H1 (cell line): ENCODE measurements at regions not wholly inside any gene's neighbourhood (a gene's known extent, or its start where the extent isn't known, plus 50 kb on each side); places are given as distances from the start of the nearest gene placed in this dataset.

Experiments
- CTCF ChIA-PET: fragments of 300-600 bp; sonication (Branson Sonifier 250); formaldehyde crosslinking; loops from one replicate; lab custom pipeline; 2021; ENCODE audit not compliant: partially characterized antibody; lab: Charles Lee
- POLR2A ChIA-PET: fragments of 300-600 bp; sonication (Branson Sonifier 250); formaldehyde crosslinking; loops from one replicate; lab custom pipeline; 2021; ENCODE audit warnings: inconsistent platforms; ENCODE audit not compliant: partially characterized antibody; lab: Charles Lee
- DNase-seq, 2 experiments: peaks; one replicate each; pipeline versions ENCODE4 v3.0.0 to v3.0.0-alpha.2; 2010 to 2022; ENCODE audit warnings: low spot score in 2 of 2, low read depth in 1 of 2, mixed read lengths in 1 of 2
- FAIRE-seq: peaks from 2 replicates; lab custom pipeline; 2011; peaks lifted over from hg19 to GRCh38; lab: Jason Lieb, UNC
- H2AFZ ChIP-seq: 2 replicates; pipeline ENCODE4 v1.8.1; 2012; ENCODE audit warnings: low read length, inconsistent platforms
- H2AK5ac ChIP-seq: 2 replicates; pipeline ENCODE4 v1.6.1; 2013; ENCODE audit warnings: low read depth, low read length
- H2BK120ac ChIP-seq: replicated peaks from 2 replicates; pipeline ENCODE3; 2013; ENCODE audit warnings: low read depth, low read length, inconsistent platforms
- H2BK12ac ChIP-seq: 2 replicates; pipeline ENCODE4 v1.6.1; 2013; ENCODE audit warnings: low read depth, low read length
- H2BK15ac ChIP-seq: 2 replicates; pipeline ENCODE4 v1.6.1; 2013; ENCODE audit warnings: low read length
- H2BK20ac ChIP-seq: 2 replicates; pipeline ENCODE4 v1.6.1; 2013; ENCODE audit warnings: low read length
- H2BK5ac ChIP-seq: 2 replicates; pipeline ENCODE4 v1.6.1; 2013; ENCODE audit warnings: low read depth, low read length
- H3K14ac ChIP-seq: 2 replicates; pipeline ENCODE4 v1.6.1; 2013; ENCODE audit warnings: inconsistent platforms; ENCODE audit not compliant: insufficient read length
- H3K18ac ChIP-seq: 2 replicates; pipeline ENCODE4 v1.6.1; 2013; ENCODE audit warnings: low read length; ENCODE audit errors: extremely low read depth
- H3K23ac ChIP-seq: 2 replicates; pipeline ENCODE4 v1.6.1; 2013; ENCODE audit warnings: inconsistent platforms; ENCODE audit not compliant: insufficient read length
- H3K23me2 ChIP-seq: 2 replicates; pipeline ENCODE4 v1.6.1; 2013; ENCODE audit warnings: low read depth, low read length
- H3K27ac ChIP-seq: 2 replicates; pipeline ENCODE4 v1.6.1; 2011; ENCODE audit warnings: low read depth, low read length, inconsistent platforms
- H3K27me3 ChIP-seq, 4 experiments: replicated peaks in 1 of 4; 1 replicate in 1 of 4; 2 replicates in 3 of 4; pipeline versions ENCODE4 v1.6.1 to v1.8.1; 2011 to 2013; ENCODE audit warnings: low read length in 3 of 4, mild to moderate bottlenecking in 3 of 4, inconsistent platforms in 2 of 4, mixed read lengths in 2 of 4, moderate library complexity in 1 of 4; ENCODE audit not compliant: control insufficient read depth in 3 of 4, insufficient read depth in 3 of 4; ENCODE audit errors: extremely low read depth in 1 of 4
- H3K36me3 ChIP-seq, 4 experiments: 2 replicates each; pipeline versions ENCODE4 v1.6.1 to v1.8.1; 2011 to 2013; ENCODE audit warnings: mild to moderate bottlenecking in 4 of 4, low read length in 3 of 4, moderate library complexity in 2 of 4, control low read depth in 1 of 4, inconsistent platforms in 1 of 4; ENCODE audit not compliant: insufficient read depth in 4 of 4, control insufficient read depth in 2 of 4
- H3K4ac ChIP-seq: replicated peaks from 2 replicates; pipeline ENCODE3; 2013; ENCODE audit warnings: low read length, low read depth, mixed read lengths, inconsistent platforms; ENCODE audit not compliant: insufficient read length
- H3K4me1 ChIP-seq, 4 experiments: replicated peaks in 1 of 4; 1 replicate in 1 of 4; 2 replicates in 3 of 4; pipeline versions ENCODE4 v1.6.1 to v1.8.1; 2011 to 2013; ENCODE audit warnings: low read length in 3 of 4, inconsistent platforms in 2 of 4, mixed read lengths in 1 of 4; ENCODE audit not compliant: insufficient read depth in 4 of 4, control insufficient read depth in 3 of 4
- H3K4me2 ChIP-seq, 2 experiments: 2 replicates each; pipeline versions ENCODE4 v1.6.1 to v1.8.1; 2011 to 2013; ENCODE audit warnings: low read depth in 2 of 2, low read length in 2 of 2, control low read depth in 1 of 2, inconsistent platforms in 1 of 2, mild to moderate bottlenecking in 1 of 2; ENCODE audit not compliant: insufficient read depth in 1 of 2
- H3K4me3 ChIP-seq, 4 experiments: fragments of 200-600, 300-600 bp in 1 of 4; sonication (generic), shearing (Covaris generic), sonication (Bioruptor Twin) in 1 of 4; 2 replicates each; pipeline versions ENCODE4 v1.5.1 to v1.8.1; 2011 to 2016; ENCODE audit warnings: low read length in 4 of 4, low read depth in 3 of 4, control low read depth in 2 of 4, inconsistent platforms in 2 of 4, mild to moderate bottlenecking in 2 of 4, mixed read lengths in 1 of 4, moderate library complexity in 1 of 4; ENCODE audit not compliant: insufficient read depth in 2 of 4; ENCODE audit errors: extremely low read depth in 1 of 4
- H3K56ac ChIP-seq: replicated peaks from 2 replicates; pipeline ENCODE3; 2013; ENCODE audit warnings: low read depth, mild to moderate bottlenecking, mixed read lengths, low read length, inconsistent platforms; ENCODE audit not compliant: insufficient read length
- H3K79me1 ChIP-seq: 2 replicates; pipeline ENCODE4 v1.6.1; 2013; ENCODE audit warnings: low read depth, low read length, control low read depth
- H3K79me2 ChIP-seq, 2 experiments: 2 replicates each; pipeline versions ENCODE4 v1.6.1 to v1.8.1; 2012 to 2013; ENCODE audit warnings: low read length in 2 of 2, mild to moderate bottlenecking in 2 of 2, inconsistent platforms in 1 of 2; ENCODE audit not compliant: insufficient read depth in 2 of 2, control insufficient read depth in 1 of 2
- H3K9ac ChIP-seq, 4 experiments: replicated peaks in 1 of 4; 1 replicate in 1 of 4; 2 replicates in 3 of 4; pipeline versions ENCODE4 v1.6.1 to v1.8.1; 2011 to 2013; ENCODE audit warnings: low read depth in 3 of 4, low read length in 3 of 4, control low read depth in 2 of 4, mild to moderate bottlenecking in 2 of 4, moderate library complexity in 2 of 4, inconsistent platforms in 1 of 4; ENCODE audit errors: extremely low read depth in 1 of 4
- H3K9me3 ChIP-seq, 2 experiments: 2 replicates each; pipeline versions ENCODE4 v1.6.1 to v1.8.1; 2012 to 2013; ENCODE audit warnings: mild to moderate bottlenecking in 2 of 2, moderate library complexity in 2 of 2, control low read depth in 1 of 2, inconsistent platforms in 1 of 2, low read depth in 1 of 2, low read length in 1 of 2, mixed read lengths in 1 of 2; ENCODE audit not compliant: insufficient read depth in 2 of 2
- H4K20me1 ChIP-seq, 2 experiments: replicated peaks in 1 of 2; 2 replicates each; pipeline versions ENCODE3 to v1.8.1; 2011 to 2013; ENCODE audit warnings: inconsistent platforms in 2 of 2, low read length in 2 of 2, mild to moderate bottlenecking in 1 of 2; ENCODE audit not compliant: insufficient read depth in 2 of 2, control insufficient read depth in 1 of 2
- H4K5ac ChIP-seq: 2 replicates; pipeline ENCODE4 v1.6.1; 2013; ENCODE audit warnings: low read length, low read depth, mixed read lengths, inconsistent platforms; ENCODE audit not compliant: insufficient read length
- H4K8ac ChIP-seq: 2 replicates; pipeline ENCODE4 v1.8.0; 2013; ENCODE audit warnings: mild to moderate bottlenecking, moderate library complexity, low read length, inconsistent platforms; ENCODE audit not compliant: insufficient read depth; ENCODE audit errors: extremely low read depth
- H4K91ac ChIP-seq: replicated peaks from 2 replicates; pipeline ENCODE3; 2013; ENCODE audit warnings: low read length, mixed read lengths, inconsistent platforms; ENCODE audit not compliant: insufficient read length
- CEBPB ChIP-seq: IDR thresholded peaks from 2 replicates; pipeline ENCODE4 v1.6.1; 2012; ENCODE audit warnings: low read depth, low read length
- EGR1 ChIP-seq: IDR thresholded peaks from 2 replicates; pipeline ENCODE4 v1.6.1; 2011; ENCODE audit warnings: low read depth, low read length, borderline replicate concordance
- EZH2 ChIP-seq: fragments of 200-600 bp; sonication (generic); IDR thresholded peaks from 2 replicates; pipeline ENCODE4 v1.7.1; 2012; ENCODE audit warnings: low read depth, mild to moderate bottlenecking, moderate library complexity, low read length, inconsistent platforms; ENCODE audit not compliant: severe bottlenecking
- FOSL1 ChIP-seq: IDR thresholded peaks from 2 replicates; pipeline ENCODE4 v1.6.1; 2011; ENCODE audit warnings: mild to moderate bottlenecking, low read depth, low read length, moderate library complexity; ENCODE audit not compliant: insufficient read depth
- JUND ChIP-seq: IDR thresholded peaks from 2 replicates; pipeline ENCODE4 v1.6.1; 2011; ENCODE audit warnings: mild to moderate bottlenecking, improper control_type of control experiment, low read length
- MAX ChIP-seq: IDR thresholded peaks from 2 replicates; pipeline ENCODE4 v1.6.1; 2012; ENCODE audit warnings: inconsistent platforms
- RBBP5 ChIP-seq: IDR thresholded peaks from 2 replicates; pipeline ENCODE4 v1.7.1; 2012; ENCODE audit warnings: low read depth, mild to moderate bottlenecking, inconsistent platforms, low read length, moderate library complexity, borderline replicate concordance
- SIRT6 ChIP-seq: IDR thresholded peaks from one replicate; pipeline ENCODE4 v1.7.1; 2012; ENCODE audit warnings: low read length, inconsistent platforms
- SP1 ChIP-seq: IDR thresholded peaks from 2 replicates; pipeline ENCODE4 v1.6.1; 2011; ENCODE audit warnings: low read depth, low read length

GRCh38 chr21:14874379-14874778 lies 190.4 kb downstream of the NRIP1 start:
- Histone ChIP-seq H3K9ac (no peak overlapping the region), H2BK20ac (no peak overlapping the region), H2BK12ac (no peak overlapping the region), H3K79me2 (no peaks in the 10 kb centered on the region), H3K18ac (no peak overlapping the region), H3K4me1 (no peaks in the 10 kb centered on the region), H2BK5ac (no peak overlapping the region), H3K4me3 (no peak overlapping the region), H3K4me2 (no peak overlapping the region), H4K8ac (no peak overlapping the region), H3K23ac (no peak overlapping the region), H2BK120ac (no peak overlapping the region), H3K27me3 (no peaks in the 10 kb centered on the region), H4K20me1 (no peaks in the 10 kb centered on the region), H3K4ac (no peak overlapping the region), H3K79me1 (no peaks in the 10 kb centered on the region), H3K56ac (no peak overlapping the region), H3K27ac (no peak overlapping the region), H2AFZ (no peak overlapping the region), H4K5ac (no peak overlapping the region), H3K36me3 (no peaks in the 10 kb centered on the region), H2AK5ac (no peak overlapping the region), H3K14ac (no peak overlapping the region), H4K91ac (no peak overlapping the region), H3K23me2 (no peaks in the 10 kb centered on the region), H2BK15ac (no peak overlapping the region), H3K9me3 (no peaks in the 10 kb centered on the region)
- POLR2A ChIA-PET = no interaction called here
- TF ChIP-seq FOSL1 (no peak), JUND (no peak), CEBPB (no peak), MAX (no peak), RBBP5 (no peak), SIRT6 (no peak), EZH2 (no peak), SP1 (no peak), EGR1 (no peak)
- DNase-seq (no peak), FAIRE-seq (no peak)
- CTCF ChIA-PET = interaction anchor here (1.0 to 1.5 kb wide), 3 partner anchors 10 to 174 kb away, joined by 3 to 6 read pairs (median 3); no protein-coding TSS in a partner anchor
